ENCODE measurements at regions not wholly inside any gene's neighbourhood (a gene's known extent, or its start where the extent isn't known, plus 50 kb on each side); places are given as distances from the start of the nearest gene placed in this dataset.
"Not testable (repeated sequence)": the region's sequence is repeated elsewhere in the genome, so short reads cannot be mapped to it uniquely, and the experiment has no call there.

GRCh38 chr6:146938266-146938665, 266.0 kb upstream of the STXBP5 start:
- Histone ChIP-seq H3K4me1 (ENCODE audit: low read depth) (no peaks in the 10 kb centered on the region), H3K36me3 (ENCODE audit: low read depth) (no peaks in the 10 kb centered on the region), H3K9me3 (no peaks in the 10 kb centered on the region), H3K4me3 (no peak overlapping the region)
- DNase-seq (no peak), ATAC-seq (no peak)
- no peak for TF ChIP-seq CTCF (IDR thresholded peaks at IDR 0.05)
- intact Hi-C loops (cut with DNase I, micrococcal nuclease), result no loop called here

GRCh38 chr6:146939456-146939855, 264.8 kb upstream of the STXBP5 start:
- H3K36me3 ChIP-seq (ENCODE audit: low read depth); H3K4me3 ChIP-seq; intact Hi-C loops (cut with DNase I, micrococcal nuclease); H3K4me1 ChIP-seq (ENCODE audit: low read depth); DNase-seq; H3K9me3 ChIP-seq; ATAC-seq: not testable (repeated sequence)

GRCh38 chr6:146943664-146944063, 260.6 kb upstream of the STXBP5 start:
- ATAC-seq (no peak), DNase-seq (no peak)
- no peaks in the 10 kb centered on the region for H3K9me3 ChIP-seq
- no peak for TF ChIP-seq CTCF (IDR thresholded peaks at IDR 0.05)
- H3K4me1 ChIP-seq (ENCODE audit: low read depth), result no peaks in the 10 kb centered on the region
- intact Hi-C loops (cut with DNase I, micrococcal nuclease), result no loop called here
- no peak overlapping the region for H3K4me3 ChIP-seq
- no peaks in the 10 kb centered on the region for H3K36me3 ChIP-seq (ENCODE audit: low read depth)

GRCh38 chr6:146944077-146944476, 260.1 kb upstream of the STXBP5 start:
- Histone ChIP-seq H3K4me3 (no peak overlapping the region), H3K36me3 (ENCODE audit: low read depth) (no peaks in the 10 kb centered on the region), H3K9me3 (no peaks in the 10 kb centered on the region), H3K4me1 (ENCODE audit: low read depth) (no peaks in the 10 kb centered on the region)
- intact Hi-C loops (cut with DNase I, micrococcal nuclease), result no loop called here
- TF ChIP-seq CTCF (IDR thresholded peaks at IDR 0.05), result no peak
- ATAC-seq (no peak), DNase-seq (no peak)

- intact Hi-C loops (cut with DNase I, micrococcal nuclease), result no loop called here
- H3K4me1 ChIP-seq (ENCODE audit: low read depth), result no peaks in the 10 kb centered on the region
- H3K9me3 ChIP-seq, result no peaks in the 10 kb centered on the region
- DNase-seq (no peak), ATAC-seq (no peak)
- TF ChIP-seq CTCF (IDR thresholded peaks at IDR 0.05), result no peak
- H3K36me3 ChIP-seq (ENCODE audit: low read depth), result no peaks in the 10 kb centered on the region
- no peak overlapping the region for H3K4me3 ChIP-seq
Measured at GRCh38 chr6:146944809-146945208, 259.4 kb upstream of the STXBP5 start.

GRCh38 chr6:146946559-146946958, 257.7 kb upstream of the STXBP5 start:
- Histone ChIP-seq H3K4me3 (no peak overlapping the region), H3K4me1 (ENCODE audit: low read depth) (no peaks in the 10 kb centered on the region), H3K36me3 (ENCODE audit: low read depth) (no peaks in the 10 kb centered on the region), H3K9me3 (no peaks in the 10 kb centered on the region)
- no peak for ATAC-seq
- no peak for DNase-seq
- intact Hi-C loops (cut with DNase I, micrococcal nuclease), result no loop called here
- no peak for TF ChIP-seq CTCF (IDR thresholded peaks at IDR 0.05)
